Dedifferentiated amniotic fluid mesenchymal stem cell (primary cell): ENCODE measurements at regions not wholly inside any gene's neighbourhood (a gene's known extent, or its start where the extent isn't known, plus 50 kb on each side); places are given as distances from the start of the nearest gene placed in this dataset.
"Not testable (repeated sequence)": the region's sequence is repeated elsewhere in the genome, so short reads cannot be mapped to it uniquely, and the experiment has no call there.

Source experiments
- DNase-seq: peaks from one replicate; pipeline ENCODE4 v3.0.0-alpha.2; 2016; ENCODE audit errors: extremely low spot score

DNA sequence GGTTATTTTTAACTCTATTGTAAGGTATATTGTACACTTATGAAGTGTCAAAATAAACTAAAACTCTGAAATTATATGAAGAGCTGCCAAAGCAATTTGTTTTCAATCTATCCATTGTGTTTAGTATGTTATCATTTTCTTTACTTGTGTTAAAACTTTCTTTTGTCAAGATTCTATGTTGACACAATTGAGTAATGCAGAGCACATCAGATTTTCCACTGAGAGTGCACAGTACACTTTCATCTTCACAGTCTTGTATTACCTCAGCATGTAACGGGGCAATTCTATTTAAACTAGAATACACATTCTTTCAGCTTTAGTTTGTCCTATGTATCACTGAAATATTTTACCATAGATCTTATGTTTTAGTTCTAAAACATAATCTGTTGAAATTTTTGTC is 304.4 kb upstream of the ZC3H15 start:
- no peak for DNase-seq

- not testable (repeated sequence) for DNase-seq
Observed at GRCh38 chr2:186182366-186182765, 303.7 kb upstream of the ZC3H15 start.

DNA sequence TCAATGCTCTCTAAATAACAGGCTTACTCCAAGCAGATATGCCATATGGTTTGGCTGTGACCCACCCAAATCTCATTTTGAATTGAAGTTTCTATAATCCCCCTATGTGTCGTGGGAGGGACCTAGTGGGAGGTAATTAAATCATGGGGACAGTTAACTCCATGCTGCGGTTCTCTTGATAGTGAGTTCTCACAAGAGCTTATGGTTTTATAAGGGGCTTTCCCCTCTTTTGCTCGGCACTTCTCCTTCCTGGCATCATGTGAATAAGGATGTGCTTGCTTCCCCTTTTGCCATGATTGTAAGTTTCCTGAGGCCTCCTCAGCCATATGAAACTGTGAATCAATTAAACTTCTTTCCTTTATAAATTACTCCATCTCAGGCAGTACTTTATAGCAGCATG is 302.7 kb upstream of the ZC3H15 start:
- no peak for DNase-seq

DNA sequence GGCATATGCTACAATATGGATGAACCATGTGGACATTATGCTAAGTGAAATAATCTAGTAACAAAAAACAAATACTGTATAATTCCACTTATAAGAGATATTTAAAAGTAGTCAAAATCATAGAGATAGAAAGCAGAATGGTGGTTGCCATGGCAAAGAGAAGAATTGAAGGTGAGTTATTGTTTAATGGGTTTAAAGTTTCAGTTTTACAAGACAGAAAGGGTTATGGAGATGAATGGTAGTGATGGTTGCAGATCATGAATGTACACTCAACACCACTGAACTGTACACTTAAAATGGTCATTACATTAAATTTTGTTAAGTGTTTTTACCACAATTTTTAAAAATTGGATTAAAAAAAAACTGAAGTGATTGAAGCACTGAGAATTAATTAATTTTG is 298.2 kb upstream of the ZC3H15 start:
- DNase-seq, result no peak

DNA sequence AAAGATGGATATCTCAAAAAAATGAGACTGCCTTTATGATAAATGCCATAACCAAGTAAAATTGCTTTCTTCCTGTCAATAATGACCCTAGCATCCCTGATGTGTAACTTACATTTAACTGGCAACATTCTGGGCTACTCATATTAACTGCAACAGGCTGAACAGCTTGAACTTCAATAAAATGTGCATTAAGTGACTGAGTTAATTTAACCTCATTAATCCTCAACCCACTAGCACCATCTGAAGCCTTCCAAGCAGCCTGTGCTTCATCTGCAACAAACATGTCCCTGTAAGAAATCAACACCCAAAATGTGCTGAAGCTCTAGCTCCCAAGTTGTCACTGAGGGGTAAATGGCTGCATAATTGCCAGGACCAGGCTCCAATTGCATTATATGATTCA is 296.2 kb upstream of the ZC3H15 start:
- DNase-seq, result no peak

GRCh38 chr2:186195696-186196095 is 290.4 kb upstream of the ZC3H15 start:
- DNase-seq, result no peak

GRCh38 chr2:186197955-186198354 is 288.1 kb upstream of the ZC3H15 start:
- no peak for DNase-seq

DNA sequence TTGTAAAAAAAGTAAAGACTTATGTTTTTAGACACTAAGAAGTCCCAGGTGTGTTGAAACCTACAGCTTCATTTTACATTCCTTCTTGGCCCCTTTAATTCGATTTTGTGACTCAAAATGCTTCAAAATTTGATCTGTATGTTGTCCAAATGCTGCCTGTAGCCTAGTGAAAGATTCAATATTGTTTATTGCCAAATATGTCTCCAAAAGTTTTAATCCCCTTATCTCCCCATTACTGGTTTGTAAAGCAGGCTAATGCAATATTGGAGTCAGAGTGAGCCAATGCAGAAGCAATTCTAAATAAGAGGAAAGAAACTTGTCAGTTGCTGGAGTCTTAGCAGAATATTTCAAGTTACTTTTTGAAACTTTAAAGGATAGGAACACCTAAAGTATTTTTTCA is 287.0 kb upstream of the ZC3H15 start:
- DNase-seq, result no peak

DNA sequence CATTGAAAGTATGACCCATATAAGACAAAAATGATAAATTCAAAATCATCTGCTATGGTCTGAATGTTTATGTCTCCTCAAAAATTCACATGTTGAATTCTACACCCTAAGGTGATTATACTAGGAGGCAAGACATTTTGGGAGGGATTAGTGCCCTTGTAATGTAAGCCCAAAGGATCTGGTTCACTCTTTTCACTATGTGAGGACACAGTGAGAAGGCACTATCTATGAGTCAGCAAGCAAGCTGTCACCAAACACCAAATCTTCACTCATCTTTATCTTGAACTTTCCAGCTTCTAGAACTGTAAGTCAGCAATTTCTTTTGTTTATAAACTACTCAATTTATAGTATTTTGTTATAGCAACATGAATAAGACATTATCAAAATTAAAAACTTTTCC is 284.7 kb upstream of the ZC3H15 start:
- DNase-seq, result no peak

DNA sequence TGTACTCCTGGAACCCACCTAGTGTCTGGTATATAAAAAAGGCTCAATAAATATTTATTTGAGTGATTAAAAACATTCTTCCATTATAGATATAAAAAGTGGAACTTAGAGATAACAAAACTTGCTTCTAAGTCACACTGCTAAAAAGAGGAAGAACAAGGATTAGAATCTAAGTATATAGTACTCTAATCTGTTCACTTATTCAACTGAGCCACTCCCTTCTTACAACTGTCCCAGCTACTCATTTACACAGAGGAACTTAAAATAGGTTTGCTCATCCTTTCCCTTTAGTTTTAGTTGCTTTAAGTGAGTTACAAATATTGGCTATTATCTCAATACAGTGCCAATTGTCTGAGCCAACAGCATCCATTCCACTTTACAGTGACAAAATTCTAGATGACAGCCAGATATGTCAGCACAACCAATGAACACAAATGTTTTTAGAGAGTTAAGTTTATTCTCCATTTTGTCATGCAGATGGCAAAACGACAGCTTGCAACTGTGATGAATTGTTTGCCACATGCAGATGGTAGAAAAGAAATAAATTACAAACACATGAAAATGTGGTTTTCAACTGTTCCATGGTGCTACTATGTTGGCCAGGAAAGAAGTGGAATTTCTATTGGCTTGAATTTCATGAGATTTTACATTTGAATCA is 280.7 kb upstream of the ZC3H15 start:
- no peak for DNase-seq

GRCh38 chr2:186209532-186209931 is 276.5 kb upstream of the ZC3H15 start:
- DNase-seq, result no peak

GRCh38 chr2:186220409-186220808 is 265.7 kb upstream of the ZC3H15 start:
- DNase-seq, result no peak

- no peak for DNase-seq
Observed at GRCh38 chr2:186229265-186229664, 256.8 kb upstream of the ZC3H15 start.

- no peak for DNase-seq
Observed at GRCh38 chr2:186241874-186242273, 244.2 kb upstream of the ZC3H15 start.

DNA sequence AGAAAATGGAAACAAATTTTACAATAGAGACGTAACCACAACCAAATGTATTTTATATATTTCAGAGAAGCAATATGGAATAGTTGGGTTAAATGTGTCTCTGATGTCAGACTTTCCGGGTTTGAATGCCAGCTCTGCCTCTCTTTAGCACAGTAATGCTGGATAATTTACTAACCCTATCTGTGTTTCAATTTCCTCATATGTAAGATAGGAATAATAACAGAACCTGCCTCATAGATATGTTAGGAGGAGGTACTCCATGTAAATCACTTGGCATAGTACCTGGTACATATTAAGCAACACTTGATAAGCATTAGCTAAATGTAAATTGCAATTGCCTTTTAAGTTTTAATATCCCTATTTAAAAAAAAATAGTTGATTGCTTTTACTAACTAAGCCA is 231.3 kb upstream of the ZC3H15 start:
- DNase-seq, result no peak

GRCh38 chr2:186255823-186256222 is 230.2 kb upstream of the ZC3H15 start:
- no peak for DNase-seq

DNA sequence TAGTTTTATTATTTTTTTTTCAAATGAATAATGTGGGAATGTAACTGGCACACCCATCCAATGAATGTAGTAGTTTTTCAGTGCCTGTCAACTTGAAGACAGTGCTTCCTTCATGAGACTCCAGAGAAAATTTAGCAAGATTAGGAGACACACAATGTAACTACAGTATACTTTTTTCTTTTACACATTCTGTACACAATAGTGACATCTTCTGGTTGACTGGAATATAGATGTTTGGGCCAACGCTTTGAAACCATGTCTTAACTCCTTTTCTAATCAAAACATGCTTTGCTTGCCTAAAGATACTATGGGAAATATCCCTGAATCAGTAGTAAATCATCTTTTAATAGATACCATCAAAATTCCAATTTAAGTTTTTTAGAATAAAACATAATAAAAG is 229.5 kb upstream of the ZC3H15 start:
- DNase-seq, result peak; percentile 51

GRCh38 chr2:186263673-186264250 is 222.3 kb upstream of the ZC3H15 start:
- DNase-seq, result no peak

DNA sequence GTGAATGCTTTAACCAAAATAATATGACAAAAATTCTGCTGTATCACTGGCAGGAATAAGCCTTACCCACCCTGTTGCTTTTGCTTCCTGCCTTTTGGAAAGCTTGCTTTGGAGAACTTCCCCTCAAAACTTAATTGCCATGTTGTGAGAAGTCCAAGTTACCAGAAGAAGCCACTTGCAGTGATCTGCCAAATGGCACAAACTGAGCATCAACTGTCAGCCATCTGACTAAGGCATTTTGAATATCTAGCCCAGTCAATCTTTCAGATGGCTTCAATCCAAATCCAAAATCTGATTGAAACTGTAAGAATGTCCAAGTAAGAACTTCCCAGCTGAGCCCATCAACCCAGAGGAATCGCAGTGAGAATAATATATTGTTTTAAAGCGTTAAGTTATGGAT is 216.5 kb upstream of the ZC3H15 start:
- no peak for DNase-seq

DNA sequence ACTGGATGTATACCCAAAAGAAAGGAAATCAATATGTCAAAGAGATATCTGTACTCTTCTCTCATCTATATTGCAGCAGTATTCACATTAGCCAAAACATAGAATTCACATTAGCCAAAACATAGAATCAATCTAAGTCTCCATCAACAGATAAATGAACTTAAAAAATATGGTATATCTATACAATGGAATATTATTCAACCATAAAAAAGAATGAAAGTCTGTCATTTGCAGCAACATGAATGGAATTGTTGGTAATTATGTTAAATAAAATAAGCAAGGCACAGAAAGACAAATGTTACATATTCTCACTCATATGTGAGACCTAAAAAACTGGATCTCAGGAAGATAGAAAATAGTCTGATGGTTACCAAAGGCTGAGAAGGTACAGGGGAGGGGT is 212.1 kb upstream of the ZC3H15 start:
- no peak for DNase-seq

GRCh38 chr2:186274936-186275575 is 211.0 kb upstream of the ZC3H15 start:
- peak; percentile 65 for DNase-seq

DNA sequence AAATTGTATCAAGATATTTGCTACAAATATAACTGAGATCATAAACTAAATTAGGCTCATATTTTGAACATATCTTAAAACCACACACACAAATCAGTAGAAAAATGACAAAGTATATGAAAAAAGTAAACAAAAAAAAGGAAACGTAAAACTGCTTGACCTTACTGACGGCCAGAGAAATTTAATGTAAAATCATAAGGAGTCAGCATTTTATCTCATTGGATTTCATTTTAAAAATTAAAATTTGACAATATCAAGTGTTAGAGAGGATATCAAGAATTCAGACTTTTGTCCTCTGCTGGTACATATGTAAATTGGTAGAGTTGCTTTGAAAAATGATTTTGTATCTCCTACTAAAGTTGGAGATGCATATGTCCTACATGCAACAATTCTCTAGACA is 209.2 kb upstream of the ZC3H15 start:
- no peak for DNase-seq

- no peak for DNase-seq
Observed at GRCh38 chr2:186281726-186282125, 204.3 kb upstream of the ZC3H15 start.
